Mucosa of gallbladder (tissue), 1 donor: ENCODE measurements at regions not wholly inside any gene's neighbourhood (a gene's known extent, or its start where the extent isn't known, plus 50 kb on each side); places are given as distances from the start of the nearest gene placed in this dataset.

ENCODE experiments used
- DNase-seq: peaks from one replicate; pipeline ENCODE4 v3.0.0-alpha.2; 2020; ENCODE audit warnings: low spot score
- donor health status: DM: no; HTN: no; CAD: no.

DNA sequence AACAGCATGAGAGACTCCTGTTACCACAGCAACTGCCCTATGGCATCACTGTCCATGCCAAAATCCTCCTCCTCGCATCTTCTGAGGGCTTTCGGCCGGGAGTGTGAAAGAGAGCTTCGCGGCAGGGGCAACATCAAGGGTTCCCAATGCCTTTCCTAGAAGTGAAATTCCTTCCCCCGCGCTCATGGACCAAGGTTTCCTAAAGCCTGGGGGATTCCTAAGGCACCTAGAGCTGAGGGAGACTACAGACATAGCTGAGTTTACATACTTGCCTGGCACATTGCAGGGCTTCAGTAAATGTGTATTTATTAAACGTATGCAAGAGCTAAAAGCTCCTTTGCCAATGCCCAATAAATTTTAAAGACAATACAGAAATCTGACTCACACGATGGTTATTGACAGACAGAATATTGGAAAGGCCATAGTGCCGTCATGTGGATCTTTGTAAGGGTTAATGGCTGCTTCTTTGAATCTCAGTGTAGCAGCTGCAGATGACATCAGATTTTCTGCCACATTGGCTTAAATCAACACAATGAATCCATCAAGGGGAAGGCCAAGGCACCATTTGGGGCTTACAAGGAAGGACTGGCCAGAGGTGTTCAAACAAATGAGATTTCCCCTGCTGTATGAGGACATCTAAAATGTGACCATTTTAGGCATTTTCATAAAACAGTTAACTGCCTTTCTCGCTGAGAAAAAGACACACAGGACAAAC is 281.2 kb upstream of the JARID2 start:
- DNase-seq: no peak

DNA sequence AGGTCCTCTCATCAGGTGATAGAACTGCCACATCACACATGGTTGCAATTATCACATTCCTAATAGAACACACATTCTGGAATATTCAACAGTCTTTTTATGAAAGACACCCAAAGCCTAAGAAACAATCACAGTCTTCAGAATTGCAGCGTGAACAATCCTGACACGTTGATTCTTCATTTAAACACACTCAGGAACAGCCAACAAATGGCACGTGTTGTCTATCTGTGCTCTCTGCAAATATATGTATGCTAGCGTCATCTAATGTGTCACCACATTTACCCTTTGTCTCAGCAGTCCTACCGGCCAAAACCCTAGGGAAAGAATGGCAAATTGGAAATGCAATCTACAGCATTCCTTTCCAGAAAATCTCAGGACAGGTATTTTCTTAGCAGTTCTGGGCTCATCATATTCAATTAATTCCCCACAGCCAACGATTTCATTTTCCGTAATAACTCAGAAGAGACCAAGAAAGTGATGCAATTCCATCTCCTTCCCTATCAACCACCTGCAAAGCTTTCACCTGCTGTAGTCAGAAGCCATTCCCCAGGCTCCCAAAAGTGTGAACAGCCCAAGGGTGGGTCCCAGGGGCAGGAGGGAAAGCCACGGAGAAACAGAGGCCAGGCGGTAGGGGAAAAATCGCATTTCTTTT is 280.3 kb upstream of the JARID2 start:
- no peak for DNase-seq

DNA sequence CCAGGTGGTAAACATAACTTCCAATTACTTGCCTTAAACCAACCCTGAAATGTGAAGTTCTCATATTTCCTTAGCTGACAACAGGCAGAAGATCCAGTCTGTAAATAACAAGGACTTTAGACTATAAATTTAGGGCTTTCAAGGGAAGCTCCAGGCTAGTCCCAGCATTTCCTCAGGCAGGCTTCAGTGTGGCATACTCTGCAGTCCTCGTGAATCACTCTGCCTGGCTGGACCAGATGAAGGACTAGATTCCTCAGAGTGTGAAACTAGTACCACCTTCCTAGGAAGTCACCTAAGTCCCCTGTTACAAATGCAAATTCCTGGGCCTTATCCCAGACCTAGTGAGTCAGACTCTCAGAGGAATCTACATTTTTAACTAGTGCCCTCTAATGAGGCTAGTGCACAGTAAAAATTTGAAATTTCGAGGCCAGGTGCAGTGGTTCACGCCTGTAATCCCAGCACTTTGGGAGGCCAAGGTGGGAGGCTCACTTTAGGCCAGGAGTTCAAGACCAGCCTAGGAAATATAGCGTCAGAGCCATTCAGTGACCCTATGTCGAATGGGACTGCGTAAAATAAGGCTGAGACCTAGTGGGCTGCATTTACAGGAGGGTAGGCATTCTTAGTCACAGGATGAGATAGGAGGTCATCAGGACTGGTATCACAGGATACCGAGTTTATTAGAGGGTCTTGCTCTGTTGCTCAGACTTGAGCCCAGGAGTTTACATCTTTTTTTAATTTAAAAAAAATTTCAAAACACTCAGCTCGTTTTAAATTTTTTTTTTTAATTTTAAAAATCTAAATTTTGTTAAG is 279.6 kb upstream of the JARID2 start:
- DNase-seq: no peak

DNA sequence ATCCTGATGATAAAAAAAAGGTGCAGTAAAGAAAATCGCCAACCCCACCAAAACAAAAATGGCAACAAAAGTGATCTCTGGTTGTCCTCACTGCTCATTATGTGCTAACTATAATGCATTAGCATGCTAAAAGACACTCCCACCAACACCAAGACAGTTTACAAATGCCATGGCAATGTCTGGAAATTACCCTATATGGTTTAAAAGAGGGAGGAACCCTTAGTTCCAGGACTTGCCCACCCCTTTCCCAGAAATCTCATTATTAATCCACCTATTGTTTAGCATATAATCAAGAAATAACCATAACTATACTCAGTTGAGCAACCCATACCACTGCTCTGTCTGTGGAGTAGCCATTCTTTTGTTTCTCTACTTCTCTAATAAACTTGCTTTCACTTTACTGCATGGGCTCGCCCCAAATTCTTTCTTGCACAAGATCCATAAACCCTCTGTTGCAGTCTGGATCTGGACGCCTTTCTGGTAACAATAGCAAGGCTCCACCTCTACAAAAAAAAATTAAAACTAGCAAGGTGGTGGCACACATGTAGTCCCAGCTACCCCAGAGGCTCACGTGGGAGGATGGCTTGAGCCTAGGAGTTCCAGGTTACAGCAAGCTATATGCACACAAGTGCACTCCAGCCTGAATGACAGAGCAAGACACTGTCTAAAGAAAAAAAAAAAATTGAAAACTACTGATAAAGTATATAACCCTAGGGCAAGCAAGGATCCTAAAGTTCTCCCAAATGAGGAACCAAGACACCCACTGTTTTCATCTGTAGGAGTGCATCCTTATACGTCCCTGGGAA is 278.8 kb upstream of the JARID2 start:
- no peak for DNase-seq

DNA sequence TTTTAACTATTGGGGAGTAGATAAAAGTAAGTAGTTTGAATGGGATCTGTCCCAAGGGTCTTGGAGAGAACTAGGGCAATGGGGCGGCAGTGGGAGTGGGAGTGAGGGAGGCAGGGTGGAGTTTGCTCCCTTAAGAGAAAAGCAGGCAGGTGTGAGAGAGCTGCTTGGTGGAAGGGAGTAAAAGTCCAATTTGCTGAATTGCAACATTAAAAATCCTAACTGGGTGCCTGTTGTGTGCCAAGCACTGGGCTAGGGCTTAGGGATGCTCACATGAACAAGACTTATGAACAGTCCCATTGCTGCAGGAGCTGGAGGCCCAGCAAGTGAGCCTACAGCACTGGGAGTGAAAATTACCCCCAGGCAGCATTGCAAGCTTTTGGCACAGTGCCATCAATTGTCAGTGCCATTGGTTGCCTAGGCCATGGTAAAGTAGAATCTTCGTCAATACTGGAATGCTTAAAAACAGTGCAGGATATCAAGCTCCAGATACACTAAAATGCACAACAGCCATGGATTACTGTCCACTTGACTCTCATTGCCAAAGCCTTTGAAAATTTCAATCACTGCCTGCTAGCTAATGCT is 277.7 kb upstream of the JARID2 start:
- DNase-seq: no peak

DNA sequence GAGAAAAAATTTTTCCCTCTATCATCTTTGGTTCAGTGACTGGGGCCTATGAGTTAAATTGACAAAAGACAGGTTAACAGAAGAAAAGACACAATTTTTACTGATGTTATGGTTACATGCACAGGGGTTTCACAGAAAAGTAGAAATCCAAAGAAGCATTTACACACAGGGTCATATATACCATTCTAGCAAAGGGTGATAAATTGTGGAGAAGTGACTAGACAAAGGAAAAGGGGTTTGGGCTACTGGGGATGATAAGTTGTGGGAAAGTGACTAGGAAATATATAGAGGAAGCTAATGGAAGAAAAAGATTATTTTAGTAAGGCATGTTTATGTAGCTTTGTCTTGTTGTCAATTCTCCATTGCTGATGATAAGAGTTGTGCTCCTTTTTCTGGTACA is 276.7 kb upstream of the JARID2 start:
- no peak for DNase-seq

DNA sequence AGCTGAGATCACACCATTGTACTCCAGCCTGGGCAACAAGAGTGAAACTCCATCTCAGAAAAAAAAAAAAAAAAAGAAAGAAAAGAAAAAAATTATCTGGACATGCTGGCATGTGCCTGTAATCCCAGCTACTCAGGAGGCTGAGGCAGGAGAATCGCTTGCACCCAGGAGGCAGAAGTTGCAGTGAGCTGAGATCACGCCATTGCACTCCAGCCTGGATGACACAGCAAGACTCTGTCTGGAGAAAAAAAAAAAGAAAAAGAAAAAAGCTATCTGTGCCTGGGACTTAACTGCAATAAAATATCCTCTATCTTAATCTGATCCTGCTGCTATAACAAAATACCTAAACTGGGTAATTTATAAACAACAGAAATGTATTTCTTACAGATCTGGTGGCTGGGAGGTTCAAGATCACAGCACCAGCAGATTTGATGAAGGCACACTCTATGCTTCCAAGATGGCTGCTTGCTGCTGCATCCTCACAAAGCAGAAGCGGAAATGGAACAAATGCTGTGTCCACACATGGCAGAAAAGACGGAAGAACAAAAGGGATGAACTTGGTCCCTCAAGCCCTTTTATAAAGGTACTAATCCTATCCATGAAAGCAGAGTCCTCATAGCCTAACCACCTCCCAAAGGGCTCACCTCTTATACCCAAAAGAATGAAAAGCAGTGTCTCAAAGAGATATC is 273.3 kb upstream of the JARID2 start:
- DNase-seq: no peak

DNA sequence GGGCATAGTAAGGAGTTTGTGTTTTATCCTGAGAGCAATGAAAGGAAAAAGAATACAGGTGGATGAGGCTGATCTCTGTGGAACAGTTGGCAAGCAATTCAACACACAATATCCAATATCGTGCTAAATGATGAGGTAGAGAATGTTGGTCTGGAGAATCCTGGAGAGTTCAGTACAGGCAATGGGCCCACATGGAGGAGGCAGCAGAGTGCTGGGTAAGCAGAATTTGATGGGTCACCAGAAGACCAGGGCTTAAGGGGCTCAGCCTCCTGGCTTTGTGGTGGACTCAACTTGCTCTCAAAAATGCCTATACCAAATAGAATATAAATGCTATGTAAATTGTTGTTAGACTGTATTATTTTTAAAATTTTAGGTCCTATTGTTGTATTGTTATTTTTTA is 271.5 kb upstream of the JARID2 start:
- DNase-seq: no peak

DNA sequence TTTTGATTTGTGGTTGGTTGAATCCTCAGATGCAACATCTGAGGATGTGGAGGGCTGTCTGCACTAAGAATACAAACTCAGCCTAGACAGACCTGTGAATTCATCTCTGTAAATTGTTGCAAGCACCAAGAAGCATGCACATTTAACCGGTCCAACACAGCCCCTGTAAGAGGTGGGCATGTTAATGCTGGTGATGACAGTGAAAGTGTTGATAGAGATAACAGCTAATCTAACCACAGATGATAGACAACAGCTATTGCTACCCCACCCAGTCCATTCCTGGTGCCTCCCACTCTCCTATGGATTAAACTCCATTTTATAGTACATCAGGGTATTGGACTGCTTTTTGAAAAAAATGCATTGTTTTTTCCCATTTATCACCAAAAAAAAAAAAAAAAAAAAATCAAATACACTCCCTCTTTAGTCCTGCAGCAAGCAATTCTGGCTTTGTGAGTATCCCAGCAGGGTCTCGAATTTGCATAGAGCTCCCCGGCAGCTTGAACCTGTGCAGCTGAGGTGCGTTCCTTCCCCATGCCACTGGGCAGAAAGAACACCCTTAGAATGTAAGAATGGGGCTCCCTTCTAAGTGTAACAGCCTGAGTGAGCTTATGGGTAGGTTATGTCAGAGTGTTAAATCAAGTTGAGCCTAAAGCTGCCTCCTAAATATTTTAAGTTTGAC is 270.9 kb upstream of the JARID2 start:
- no peak for DNase-seq

DNA sequence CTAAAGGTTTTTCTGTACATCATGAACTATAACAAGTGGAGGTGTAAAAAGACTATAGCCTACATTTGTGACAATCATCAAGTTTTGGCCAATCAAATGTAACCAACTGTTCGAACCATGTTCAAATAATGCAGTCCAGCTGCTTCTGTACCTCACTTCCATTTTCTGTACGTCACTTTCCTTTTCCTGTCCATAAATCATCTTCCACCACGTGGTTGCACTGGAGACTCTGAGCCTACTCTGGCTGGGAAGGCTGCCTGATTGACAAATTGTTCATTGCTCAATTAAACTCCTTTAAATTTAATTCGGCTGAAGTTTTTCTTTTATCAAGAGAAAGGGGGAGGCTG is 270.4 kb upstream of the JARID2 start:
- no peak for DNase-seq

DNA sequence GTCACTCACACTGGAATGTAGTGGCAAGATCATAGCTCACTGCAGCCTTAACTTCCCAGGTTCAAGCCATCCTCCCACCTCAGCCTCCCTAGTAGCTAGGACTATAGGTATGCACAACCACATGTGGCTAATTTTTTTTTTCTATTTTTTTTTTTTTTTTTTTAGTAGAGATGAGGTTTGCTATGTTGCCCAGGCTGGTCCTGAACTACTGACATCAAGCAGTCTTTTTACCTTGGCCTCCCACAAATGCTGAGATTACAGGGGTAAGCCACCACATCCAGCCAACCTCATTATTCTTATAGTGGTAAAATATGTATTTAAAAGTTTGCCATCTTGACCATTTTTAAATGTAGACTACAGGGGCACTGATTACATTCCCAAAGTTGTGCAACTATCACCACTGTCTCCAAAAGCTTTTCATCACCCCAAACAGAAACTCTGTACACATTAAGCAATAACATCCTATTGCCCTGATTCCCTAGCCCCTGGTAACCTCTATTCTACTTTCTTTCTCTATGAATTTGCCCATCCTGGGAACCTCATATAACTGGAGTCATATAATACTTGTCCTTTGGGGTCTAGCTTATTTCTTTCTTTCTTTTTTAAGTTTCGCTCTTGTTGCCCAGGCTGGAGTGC is 268.0 kb upstream of the JARID2 start:
- DNase-seq: no peak

DNA sequence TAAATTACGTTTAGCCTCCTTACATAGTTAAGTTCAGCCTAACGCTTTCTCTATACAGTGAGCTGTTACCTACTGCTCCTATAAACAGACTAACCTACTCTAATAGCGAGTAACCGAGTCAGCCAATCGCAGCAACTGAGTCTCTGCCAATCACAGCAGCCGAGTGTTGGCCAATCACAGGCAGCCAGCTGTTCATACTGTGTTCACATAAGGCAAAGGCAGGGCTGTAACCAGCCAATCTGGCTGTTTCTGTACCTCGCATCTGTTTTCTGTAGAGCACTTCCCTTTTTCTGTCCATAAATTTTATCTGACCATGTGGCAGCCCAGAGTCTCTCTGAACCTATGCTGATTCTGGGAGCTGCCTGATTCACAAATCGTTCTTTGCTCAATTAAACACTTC is 263.9 kb upstream of the JARID2 start:
- DNase-seq: no peak

DNA sequence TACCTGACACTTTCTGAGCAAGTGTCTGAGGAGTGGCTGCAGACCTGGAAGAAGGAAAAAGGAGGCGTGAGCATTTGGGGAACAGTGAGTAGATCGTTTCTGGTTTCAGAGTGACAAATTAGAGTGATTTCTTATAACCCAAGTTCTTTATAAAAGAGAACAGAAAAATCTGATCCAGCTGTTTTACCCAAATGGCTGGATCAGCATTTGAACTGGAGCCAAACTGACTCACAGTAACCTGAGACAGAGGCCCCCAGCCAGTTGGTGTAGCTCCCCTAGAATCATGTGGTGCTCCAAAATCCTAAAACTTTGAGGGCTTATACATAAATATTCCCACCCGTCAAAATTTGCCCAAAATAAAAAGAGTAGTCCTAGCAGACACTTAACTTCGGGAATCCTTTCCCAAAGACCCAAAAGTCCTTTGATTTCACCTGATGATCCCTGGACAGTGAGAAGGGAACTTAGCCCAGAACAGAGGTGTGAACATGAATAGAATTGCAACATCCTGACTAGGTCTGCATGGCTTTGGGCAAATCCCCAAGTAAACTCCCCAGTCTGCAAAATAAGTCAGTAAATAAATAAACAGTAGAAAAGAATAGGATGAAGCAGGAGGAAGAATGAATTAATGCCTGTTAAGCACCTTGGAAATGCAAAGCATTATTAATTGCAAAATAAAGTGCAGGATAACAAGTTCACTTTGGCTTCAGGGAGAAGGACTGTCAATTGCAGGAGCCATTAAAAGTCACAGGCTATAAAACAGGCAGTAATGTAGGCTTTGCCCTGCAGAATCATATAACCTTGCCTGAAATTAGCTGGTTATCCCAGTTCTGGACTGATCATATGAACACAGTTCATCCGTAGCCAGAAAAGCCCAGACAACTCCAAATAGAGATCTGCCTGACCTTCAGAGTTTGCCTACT is 262.0 kb upstream of the JARID2 start:
- no peak for DNase-seq

DNA sequence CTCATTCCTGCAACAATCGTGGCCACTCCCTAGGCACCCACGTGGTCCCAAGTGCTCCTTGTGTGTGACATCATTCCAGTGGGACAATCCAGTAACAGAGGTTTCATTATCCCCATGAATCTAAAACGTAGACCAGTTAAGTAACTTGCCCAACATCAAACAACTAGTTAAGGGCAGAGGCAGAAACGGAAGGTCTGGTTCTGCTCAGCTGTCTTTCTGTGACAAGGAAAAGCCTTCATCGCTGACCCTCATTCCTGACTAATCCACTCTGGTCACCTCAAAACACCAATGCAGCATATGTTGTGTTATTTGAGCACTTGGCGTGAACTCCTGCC is 261.4 kb upstream of the JARID2 start:
- peak; percentile 53 for DNase-seq

DNA sequence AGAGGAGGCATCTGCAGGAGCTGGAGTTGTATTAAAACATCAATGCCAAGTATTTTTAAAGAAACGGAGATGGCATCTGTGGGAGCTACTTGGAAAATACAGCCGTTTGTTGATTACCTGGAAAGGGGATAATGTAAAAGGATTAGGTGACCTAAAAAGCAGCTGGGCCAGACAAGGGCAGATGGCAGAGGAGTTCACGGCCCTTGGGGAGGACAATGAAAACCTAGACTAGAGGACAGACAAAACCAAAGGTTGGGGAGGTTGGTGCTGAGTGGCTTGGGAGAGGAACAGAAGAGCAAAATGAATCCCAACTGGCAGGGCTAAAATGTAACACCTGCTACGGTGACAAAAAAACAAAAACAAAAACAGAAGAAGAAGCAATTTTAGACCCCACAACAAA is 260.5 kb upstream of the JARID2 start:
- no peak for DNase-seq

DNA sequence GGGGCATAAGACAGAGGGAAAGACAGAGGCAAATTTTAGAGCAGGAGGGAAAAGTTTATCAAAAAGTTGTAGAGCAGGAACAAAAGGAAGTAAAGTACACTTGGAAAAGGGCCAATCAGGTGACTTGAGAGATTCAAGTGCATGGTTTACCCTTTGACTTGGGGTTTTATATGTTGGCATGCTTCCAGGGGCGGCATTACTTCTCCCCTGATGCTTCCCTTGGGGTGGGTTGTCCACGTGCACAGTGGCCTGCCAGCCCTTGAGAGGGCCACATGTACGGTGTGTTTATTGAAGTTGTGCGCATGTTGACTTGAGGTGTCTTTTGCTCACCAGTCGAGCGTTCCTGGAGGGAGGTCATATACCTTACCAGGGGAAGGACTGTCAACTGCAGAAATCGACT is 259.5 kb upstream of the JARID2 start:
- DNase-seq: peak; percentile 47

DNA sequence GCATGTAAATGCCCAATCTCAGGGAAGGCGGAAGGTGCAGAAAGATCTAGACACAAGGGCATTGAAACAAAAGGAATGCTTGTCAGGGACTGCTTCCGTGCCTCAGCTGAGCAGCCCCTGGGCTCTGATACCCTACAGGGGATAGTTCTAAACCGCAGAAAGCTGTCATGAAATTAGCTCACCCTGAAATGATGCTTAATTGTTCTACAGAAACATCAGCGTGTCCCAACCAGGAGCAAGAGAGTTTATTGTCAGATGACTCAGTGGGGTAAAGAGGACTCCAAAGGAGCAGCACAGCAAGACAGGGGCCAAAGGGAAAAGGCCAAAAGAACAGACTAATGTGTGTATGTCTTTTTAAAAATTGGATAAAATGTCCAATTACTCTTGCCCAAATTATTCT is 258.4 kb upstream of the JARID2 start:
- DNase-seq: no peak

DNA sequence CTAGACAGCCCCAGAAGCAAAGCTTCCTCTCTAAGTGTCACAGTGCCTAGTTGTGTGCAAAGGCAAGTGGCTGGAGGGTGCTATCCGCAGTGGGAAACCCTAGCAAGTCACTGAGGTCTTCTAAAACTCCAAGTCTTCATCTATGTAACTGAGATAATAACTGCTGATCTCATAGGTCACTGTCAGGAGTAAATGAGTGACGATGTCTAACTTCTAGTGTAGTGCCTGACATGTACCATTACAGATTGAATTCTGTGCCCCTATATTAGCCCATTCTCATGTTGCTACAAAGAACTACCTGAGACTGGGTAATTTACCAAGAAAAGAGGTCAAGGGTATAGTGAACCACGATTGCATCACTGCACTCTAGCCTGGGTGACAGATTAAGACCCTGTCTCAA is 253.5 kb upstream of the JARID2 start:
- DNase-seq: no peak

DNA sequence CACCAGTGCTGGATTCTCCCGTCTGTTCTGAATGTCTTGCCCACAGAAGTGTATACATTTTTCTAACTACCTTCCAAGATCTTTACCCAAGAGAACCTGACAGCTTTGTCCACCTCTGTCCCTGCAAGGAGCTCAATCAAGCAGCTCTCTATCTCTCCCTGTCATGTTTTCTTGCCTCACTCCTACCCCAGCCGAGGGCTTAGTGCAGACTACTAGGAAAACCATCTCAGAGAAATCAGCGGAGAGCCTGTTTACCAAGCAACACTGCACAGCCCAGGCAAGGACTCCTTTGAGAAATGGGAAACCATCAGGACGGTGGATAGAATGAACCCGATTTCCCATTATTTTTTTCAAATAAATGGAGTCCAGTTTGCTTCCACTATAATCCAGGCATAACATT is 250.7 kb upstream of the JARID2 start:
- no peak for DNase-seq
